ENCODE measurements at regions not wholly inside any gene's neighbourhood (a gene's known extent, or its start where the extent isn't known, plus 50 kb on each side); places are given as distances from the start of the nearest gene placed in this dataset.

DNA sequence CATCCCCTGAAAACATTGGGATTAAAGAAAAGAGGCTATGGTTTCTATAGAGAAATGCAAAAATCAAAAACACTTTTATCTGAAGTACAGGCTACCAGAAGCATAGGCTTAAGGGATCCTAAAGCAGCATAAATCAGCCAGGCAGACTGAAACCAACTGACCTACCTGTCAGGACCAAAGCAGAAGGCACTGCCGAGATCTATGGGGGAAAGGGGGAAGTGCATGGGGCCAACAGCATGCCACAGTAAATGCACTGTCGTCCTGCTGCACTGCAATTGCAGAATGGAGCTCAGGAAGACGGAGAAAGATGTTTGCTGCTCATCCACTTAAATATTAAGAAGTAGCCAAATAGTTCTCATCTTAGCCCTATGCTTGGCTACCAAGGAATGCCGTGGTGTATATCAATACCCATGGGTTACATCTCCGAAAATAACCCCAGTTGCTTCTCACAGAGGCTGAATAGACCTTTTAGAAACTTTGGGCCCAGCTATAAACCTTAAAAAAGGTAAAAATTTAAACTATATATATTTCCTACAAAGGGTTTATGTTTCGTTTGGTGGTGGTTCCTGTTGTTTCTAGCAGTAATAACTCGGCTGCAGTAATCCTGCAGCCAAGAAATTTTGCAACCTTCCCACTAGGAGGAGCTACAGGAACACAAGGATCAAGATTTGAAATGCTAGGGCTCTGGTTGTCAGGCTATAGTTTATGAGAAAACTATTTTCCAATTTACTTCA is 312.2 kb upstream of the DIAPH2 start:
- TF ChIP-seq, protein P1, sequence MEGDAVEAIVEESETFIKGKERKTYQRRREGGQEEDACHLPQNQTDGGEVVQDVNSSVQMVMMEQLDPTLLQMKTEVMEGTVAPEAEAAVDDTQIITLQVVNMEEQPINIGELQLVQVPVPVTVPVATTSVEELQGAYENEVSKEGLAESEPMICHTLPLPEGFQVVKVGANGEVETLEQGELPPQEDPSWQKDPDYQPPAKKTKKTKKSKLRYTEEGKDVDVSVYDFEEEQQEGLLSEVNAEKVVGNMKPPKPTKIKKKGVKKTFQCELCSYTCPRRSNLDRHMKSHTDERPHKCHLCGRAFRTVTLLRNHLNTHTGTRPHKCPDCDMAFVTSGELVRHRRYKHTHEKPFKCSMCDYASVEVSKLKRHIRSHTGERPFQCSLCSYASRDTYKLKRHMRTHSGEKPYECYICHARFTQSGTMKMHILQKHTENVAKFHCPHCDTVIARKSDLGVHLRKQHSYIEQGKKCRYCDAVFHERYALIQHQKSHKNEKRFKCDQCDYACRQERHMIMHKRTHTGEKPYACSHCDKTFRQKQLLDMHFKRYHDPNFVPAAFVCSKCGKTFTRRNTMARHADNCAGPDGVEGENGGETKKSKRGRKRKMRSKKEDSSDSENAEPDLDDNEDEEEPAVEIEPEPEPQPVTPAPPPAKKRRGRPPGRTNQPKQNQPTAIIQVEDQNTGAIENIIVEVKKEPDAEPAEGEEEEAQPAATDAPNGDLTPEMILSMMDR (IDR thresholded peaks at IDR 0.05; ENCODE audit: low read depth, low read length), result peak; percentile 60
- TF ChIP-seq POLR2A (IDR thresholded peaks at IDR 0.05; ENCODE audit: extremely low read depth, insufficient read length), result no peak
- TF ChIP-seq, protein P2, sequence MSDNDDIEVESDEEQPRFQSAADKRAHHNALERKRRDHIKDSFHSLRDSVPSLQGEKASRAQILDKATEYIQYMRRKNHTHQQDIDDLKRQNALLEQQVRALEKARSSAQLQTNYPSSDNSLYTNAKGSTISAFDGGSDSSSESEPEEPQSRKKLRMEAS (IDR thresholded peaks at IDR 0.05; ENCODE audit: low read depth, low read length), result no peak
